MCF 10A (cell line): ENCODE measurements at regions not wholly inside any gene's neighbourhood (a gene's known extent, or its start where the extent isn't known, plus 50 kb on each side); places are given as distances from the start of the nearest gene placed in this dataset.
"Not testable (repeated sequence)": the region's sequence is repeated elsewhere in the genome, so short reads cannot be mapped to it uniquely, and the experiment has no call there.

Experiments used
- BruUV-seq: library from RNA; stranded (reverse); fragments of 400-500 nt; replicated peaks from 2 replicates; lab custom pipeline; 2021; lab: Mats Ljungman, UMichigan
- CTCF ChIA-PET: fragments of 300-600 bp; sonication (Branson Sonifier 250); formaldehyde crosslinking; extraction: SDS; loops from one replicate; lab custom pipeline; 2021; ENCODE audit warnings: antibody characterized with exemption, inconsistent platforms; lab: Yijun Ruan, JAX
- POLR2A ChIA-PET: fragments of 300-600, 350-650 bp; sonication (Branson Sonifier 250); formaldehyde crosslinking; extraction: SDS; loops from one replicate; lab custom pipeline; 2020; ENCODE audit warnings: antibody characterized with exemption, inconsistent platforms; lab: Yijun Ruan, JAX
- DNase-seq: peaks from one replicate; pipeline ENCODE4 v3.0.0-alpha.2; 2018; ENCODE audit not compliant: unreplicated experiment
- H3K27ac Mint-ChIP-seq: one replicate; pipeline ENCODE4 v1.8.0; 2022; ENCODE audit warnings: mild to moderate bottlenecking, low read depth, mixed read lengths; ENCODE audit not compliant: unreplicated experiment
- H3K27me3 Mint-ChIP-seq: one replicate; pipeline ENCODE4 v1.8.0; 2022; ENCODE audit warnings: mixed read lengths; ENCODE audit not compliant: insufficient read depth, unreplicated experiment
- H3K36me3 Mint-ChIP-seq: one replicate; pipeline ENCODE4 v1.8.0; 2022; ENCODE audit warnings: mild to moderate bottlenecking, moderate library complexity, mixed read lengths; ENCODE audit not compliant: insufficient read depth, unreplicated experiment
- H3K4me1 Mint-ChIP-seq: one replicate; pipeline ENCODE4 v1.8.0; 2022; ENCODE audit warnings: mixed read lengths; ENCODE audit not compliant: insufficient read depth, unreplicated experiment
- H3K4me3 Mint-ChIP-seq: one replicate; pipeline ENCODE4 v1.8.0; 2022; ENCODE audit warnings: mild to moderate bottlenecking, moderate library complexity, mixed read lengths; ENCODE audit not compliant: unreplicated experiment
- H3K9me3 Mint-ChIP-seq: one replicate; pipeline ENCODE4 v1.8.0; 2022; ENCODE audit warnings: mixed read lengths; ENCODE audit not compliant: unreplicated experiment
- CTCF ChIP-seq: fragments of 200-600 bp; IDR thresholded peaks from one replicate; pipeline ENCODE4 v1.8.0; 2022; ENCODE audit warnings: antibody characterized with exemption, mild to moderate bottlenecking; ENCODE audit not compliant: unreplicated experiment
- intact Hi-C: fragments of 100-400 bp; cut with micrococcal nuclease; formaldehyde crosslinking; loops from 2 replicates; pipeline ENCODE4 v1.14.1; 2022

- CTCF ChIA-PET, result interaction anchor here (0.6 to 6.2 kb wide), 20 partner anchors 8 to 757 kb away, joined by 3 to 81 read pairs (median 4); partner anchors contain the start of gene PAPPA
Observed at GRCh38 chr9:115884846-115885245, 268.7 kb upstream of the PAPPA start.

GRCh38 chr9:115888131-115888530 lies 265.5 kb upstream of the PAPPA start:
- no peak for DNase-seq
- POLR2A ChIA-PET, result no interaction called here
- Mint-ChIP-seq H3K27me3 (no peaks in the 10 kb centered on the region), H3K4me3 (no peak overlapping the region), H3K27ac (no peak overlapping the region), H3K36me3 (no peaks in the 10 kb centered on the region), H3K4me1 (peaks cover 13% of the 10 kb centered on the region), H3K9me3 (peaks cover 9% of the 10 kb centered on the region)
- CTCF ChIA-PET, result interaction anchor here (0.7 kb wide), 1 partner anchor 234 kb away, joined by 3 read pairs; no protein-coding TSS in a partner anchor
- intact Hi-C loops, result no loop called here
- no TSS peak for BruUV-seq
- TF ChIP-seq CTCF, result no peak

More at GRCh38 chr9:115884846-115885245, 268.7 kb upstream of the PAPPA start:
- peaks cover 6% of the 10 kb centered on the region for H3K4me1 Mint-ChIP-seq
- no peaks in the 10 kb centered on the region for H3K36me3 Mint-ChIP-seq
- no peak for TF ChIP-seq CTCF
- H3K4me3 Mint-ChIP-seq, result no peak overlapping the region
- DNase-seq, result no peak
- no TSS peak for BruUV-seq
- H3K27me3 Mint-ChIP-seq, result no peaks in the 10 kb centered on the region
- intact Hi-C loops, result loop anchor here (5.0 kb wide), 3 partner anchors 117 to 762 kb away; no protein-coding TSS in a partner anchor
- no peaks in the 10 kb centered on the region for H3K9me3 Mint-ChIP-seq
- POLR2A ChIA-PET, result interaction anchor here (0.7 kb wide), 1 partner anchor 324 kb away, joined by 3 read pairs; no protein-coding TSS in a partner anchor
- H3K27ac Mint-ChIP-seq, result peak overlapping the region; percentile 4

- H3K4me3 Mint-ChIP-seq, result no peak overlapping the region
- BruUV-seq, result no TSS peak
- intact Hi-C loops, result no loop called here
- peaks cover 8% of the 10 kb centered on the region for H3K4me1 Mint-ChIP-seq
- peak; percentile 9 for DNase-seq
- POLR2A ChIA-PET, result interaction anchor here (0.7 to 1.1 kb wide), 3 partner anchors 50 to 110 kb away, joined by 3 to 6 read pairs (median 3); no protein-coding TSS in a partner anchor
- peak overlapping the region; percentile 76 for H3K27ac Mint-ChIP-seq
- no peaks in the 10 kb centered on the region for H3K36me3 Mint-ChIP-seq
- no peak for TF ChIP-seq CTCF
- CTCF ChIA-PET, result interaction anchor here (1.2 kb wide), 1 partner anchor 299 kb away, joined by 5 read pairs; no protein-coding TSS in a partner anchor
- H3K27me3 Mint-ChIP-seq, result no peaks in the 10 kb centered on the region
- H3K9me3 Mint-ChIP-seq, result peaks cover 20% of the 10 kb centered on the region
Observed at GRCh38 chr9:115891929-115892328, 261.7 kb upstream of the PAPPA start.

GRCh38 chr9:115898478-115898877 lies 255.1 kb upstream of the PAPPA start:
- POLR2A ChIA-PET, result interaction anchor here (0.7 to 1.1 kb wide), 2 partner anchors 11 to 18 kb away, joined by 3 to 5 read pairs; no protein-coding TSS in a partner anchor

More at GRCh38 chr9:115898478-115898877, 255.1 kb upstream of the PAPPA start:
- CTCF ChIA-PET, result interaction anchor here (0.6 kb wide), 1 partner anchor 212 kb away, joined by 3 read pairs; no protein-coding TSS in a partner anchor
- H3K9me3 Mint-ChIP-seq, result peaks cover 17% of the 10 kb centered on the region
- intact Hi-C loops, H3K4me3 Mint-ChIP-seq, H3K27ac Mint-ChIP-seq, H3K4me1 Mint-ChIP-seq, H3K27me3 Mint-ChIP-seq, BruUV-seq, H3K36me3 Mint-ChIP-seq, DNase-seq: not testable (repeated sequence)
